ENCODE measurements at regions not wholly inside any gene's neighbourhood (a gene's known extent, or its start where the extent isn't known, plus 50 kb on each side); places are given as distances from the start of the nearest gene placed in this dataset.

DNA sequence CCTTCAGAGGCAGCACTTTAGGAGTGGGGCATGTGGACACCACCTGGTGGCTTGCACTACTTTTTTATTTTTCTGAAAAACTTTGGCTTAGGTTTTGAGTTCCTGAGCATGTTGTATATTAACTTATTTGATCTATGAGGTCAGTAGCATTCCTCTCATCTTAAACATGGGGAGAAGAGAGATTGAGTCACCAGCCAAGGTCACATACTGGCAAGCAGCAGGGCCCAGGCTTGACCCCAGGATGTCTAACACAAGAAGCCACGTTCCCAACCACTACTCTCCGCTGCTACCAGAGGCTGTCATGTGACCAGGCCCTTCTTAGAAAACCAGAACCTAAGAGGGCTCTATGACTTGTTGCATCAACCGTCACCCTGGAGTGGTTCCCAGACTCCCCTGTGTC is 210.3 kb upstream of the GPR26 start:
- Histone ChIP-seq H4K5ac (ENCODE audit: insufficient read length, low read depth, low read length) (no peak overlapping the region), H2BK15ac (ENCODE audit: low read length) (no peak overlapping the region), H4K20me1 (replicated peaks in 1 of 2; ENCODE audit: control insufficient read depth in 1 of 2, insufficient read depth in 2 of 2, low read length in 2 of 2) (no peaks in the 10 kb centered on the region), H3K9ac (replicated peaks in 1 of 4; ENCODE audit: extremely low read depth in 1 of 4, low read depth in 3 of 4, low read length in 3 of 4) (no peak overlapping the region), H3K9me3 (ENCODE audit: insufficient read depth in 2 of 2, low read depth in 1 of 2, low read length in 1 of 2) (no peaks in the 10 kb centered on the region), H3K4me2 (ENCODE audit: insufficient read depth in 1 of 2, low read depth in 2 of 2, low read length in 2 of 2) (no peak overlapping the region), H3K36me3 (ENCODE audit: control insufficient read depth in 2 of 4, insufficient read depth in 4 of 4, low read length in 3 of 4) (no peaks in the 10 kb centered on the region), H3K56ac (replicated peaks; ENCODE audit: insufficient read length, low read depth, low read length) (no peak overlapping the region), H2BK120ac (replicated peaks; ENCODE audit: low read depth, low read length) (no peak overlapping the region), H2BK20ac (ENCODE audit: low read length) (no peak overlapping the region), H3K4ac (replicated peaks; ENCODE audit: insufficient read length, low read depth, low read length) (no peak overlapping the region), H2AFZ (ENCODE audit: low read length) (no peak overlapping the region), H3K4me3 (ENCODE audit: extremely low read depth in 1 of 4, insufficient read depth in 2 of 4, low read depth in 3 of 4, low read length in 4 of 4) (no peak overlapping the region), H3K23ac (ENCODE audit: insufficient read length) (no peak overlapping the region), H3K27ac (ENCODE audit: low read depth, low read length) (no peak overlapping the region), H4K91ac (replicated peaks; ENCODE audit: insufficient read length, low read length) (no peak overlapping the region), H3K79me2 (ENCODE audit: control insufficient read depth in 1 of 2, insufficient read depth in 2 of 2, low read length in 2 of 2) (no peaks in the 10 kb centered on the region), H3K4me1 (replicated peaks in 1 of 4; ENCODE audit: control insufficient read depth in 3 of 4, insufficient read depth in 4 of 4, low read length in 3 of 4) (peaks cover 17 to 23% (median 17%) of the 10 kb centered on the region in 4 experiments), H2BK5ac (ENCODE audit: low read depth, low read length) (no peak overlapping the region), H3K18ac (ENCODE audit: extremely low read depth, low read length) (no peak overlapping the region), H3K79me1 (ENCODE audit: low read depth, low read length) (no peaks in the 10 kb centered on the region), H2AK5ac (ENCODE audit: low read depth, low read length) (no peak overlapping the region), H3K14ac (ENCODE audit: insufficient read length) (no peak overlapping the region), H4K8ac (ENCODE audit: extremely low read depth, insufficient read depth, low read length) (no peak overlapping the region), H3K27me3 (replicated peaks in 1 of 4; ENCODE audit: control insufficient read depth in 3 of 4, extremely low read depth in 1 of 4, insufficient read depth in 3 of 4, low read length in 3 of 4) (no peaks in the 10 kb centered on the region), H2BK12ac (ENCODE audit: low read depth, low read length) (no peak overlapping the region), H3K23me2 (ENCODE audit: low read depth, low read length) (no peaks in the 10 kb centered on the region)
- ChIA-PET POLR2A (ENCODE audit: partially characterized antibody) (no interaction called here), CTCF (ENCODE audit: partially characterized antibody) (no interaction called here)
- WGBS, 2 experiments (ENCODE audit: extremely low coverage in 1 of 2, insufficient coverage in 1 of 2, insufficient read length in 1 of 2, insufficient replicate concordance in 2 of 2, low coverage in 1 of 2, low lambda C conversion rate in 2 of 2, missing lambda C conversion rate in 1 of 2), result 89% methylated on average over 3 of the region's 3 CpGs; no CpG with 5 or more reads in 1 of the 2 experiments
- TF ChIP-seq, protein P1, sequence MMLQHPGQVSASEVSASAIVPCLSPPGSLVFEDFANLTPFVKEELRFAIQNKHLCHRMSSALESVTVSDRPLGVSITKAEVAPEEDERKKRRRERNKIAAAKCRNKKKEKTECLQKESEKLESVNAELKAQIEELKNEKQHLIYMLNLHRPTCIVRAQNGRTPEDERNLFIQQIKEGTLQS (IDR thresholded peaks at IDR 0.05; ENCODE audit: insufficient read depth, low read depth, low read length), result no peak
- TF ChIP-seq SUZ12 (IDR thresholded peaks at IDR 0.05; ENCODE audit: low read length) (no peak), FOSL1 (IDR thresholded peaks at IDR 0.05; ENCODE audit: insufficient read depth, low read depth, low read length) (no peak), RFX5 (IDR thresholded peaks at IDR 0.05; ENCODE audit: borderline replicate concordance, low read depth, low read length) (no peak), GTF2F1 (IDR thresholded peaks at IDR 0.05; ENCODE audit: borderline replicate concordance, low read depth, low read length) (no peak), SIRT6 (IDR thresholded peaks at IDR 0.05; ENCODE audit: low read length) (no peak), RAD21 (IDR thresholded peaks at IDR 0.05 in 1 of 2, conservative IDR thresholded peaks at IDR 0.05 in 1 of 2; ENCODE audit: low read depth in 2 of 2, low read length in 2 of 2) (no peak), KDM4A (IDR thresholded peaks at IDR 0.05; ENCODE audit: low read depth, low read length, severe bottlenecking) (no peak), CHD1 (IDR thresholded peaks at IDR 0.05; ENCODE audit: low read depth, low read length) (no peak), RNF2 (IDR thresholded peaks at IDR 0.05; ENCODE audit: borderline replicate concordance, low read depth, low read length, missing control alignments, poor library complexity, severe bottlenecking) (no peak), TBP (IDR thresholded peaks at IDR 0.05; ENCODE audit: low read depth, low read length) (no peak)
- TF ChIP-seq, protein P2, sequence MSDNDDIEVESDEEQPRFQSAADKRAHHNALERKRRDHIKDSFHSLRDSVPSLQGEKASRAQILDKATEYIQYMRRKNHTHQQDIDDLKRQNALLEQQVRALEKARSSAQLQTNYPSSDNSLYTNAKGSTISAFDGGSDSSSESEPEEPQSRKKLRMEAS (IDR thresholded peaks at IDR 0.05), result no peak
- TF ChIP-seq, protein P3, sequence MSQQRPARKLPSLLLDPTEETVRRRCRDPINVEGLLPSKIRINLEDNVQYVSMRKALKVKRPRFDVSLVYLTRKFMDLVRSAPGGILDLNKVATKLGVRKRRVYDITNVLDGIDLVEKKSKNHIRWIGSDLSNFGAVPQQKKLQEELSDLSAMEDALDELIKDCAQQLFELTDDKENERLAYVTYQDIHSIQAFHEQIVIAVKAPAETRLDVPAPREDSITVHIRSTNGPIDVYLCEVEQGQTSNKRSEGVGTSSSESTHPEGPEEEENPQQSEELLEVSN (IDR thresholded peaks at IDR 0.05), result no peak
- no peak for FAIRE-seq
- no peak for DNase-seq (ENCODE audit: low read depth in 1 of 2, low spot score in 2 of 2)

All from H1 (cell line).